ENCODE measurements at regions not wholly inside any gene's neighbourhood (a gene's known extent, or its start where the extent isn't known, plus 50 kb on each side); places are given as distances from the start of the nearest gene placed in this dataset.
"Not testable (repeated sequence)": the region's sequence is repeated elsewhere in the genome, so short reads cannot be mapped to it uniquely, and the experiment has no call there.

GRCh38 chr3:139173372-139174108 is 128.8 kb upstream of the PRR23C start:
- intact Hi-C loops (cut with micrococcal nuclease) = no loop called here
- Mint-ChIP-seq H3K27ac (no peak overlapping the region), H3K27me3 (ENCODE audit: low read depth) (peaks cover 26% of the 10 kb centered on the region), H3K9me3 (peaks cover 4% of the 10 kb centered on the region), H3K36me3 (ENCODE audit: low read depth) (no peaks in the 10 kb centered on the region), H3K4me1 (ENCODE audit: low read depth) (peaks cover 6% of the 10 kb centered on the region), H3K4me3 (ENCODE audit: low read depth) (no peak overlapping the region)
- DNase-seq (ENCODE audit: low spot score) = no peak

- Mint-ChIP-seq H3K4me3 (ENCODE audit: low read depth) (no peak overlapping the region), H3K36me3 (ENCODE audit: low read depth) (no peaks in the 10 kb centered on the region), H3K4me1 (ENCODE audit: low read depth) (no peaks in the 10 kb centered on the region), H3K9me3 (peaks cover 9% of the 10 kb centered on the region), H3K27me3 (ENCODE audit: low read depth) (peaks cover 16% of the 10 kb centered on the region), H3K27ac (no peak overlapping the region)
- DNase-seq (ENCODE audit: low spot score) = no peak
- intact Hi-C loops (cut with micrococcal nuclease) = no loop called here
Measured at GRCh38 chr3:139180489-139180888, 135.8 kb upstream of the PRR23C start.

DNA sequence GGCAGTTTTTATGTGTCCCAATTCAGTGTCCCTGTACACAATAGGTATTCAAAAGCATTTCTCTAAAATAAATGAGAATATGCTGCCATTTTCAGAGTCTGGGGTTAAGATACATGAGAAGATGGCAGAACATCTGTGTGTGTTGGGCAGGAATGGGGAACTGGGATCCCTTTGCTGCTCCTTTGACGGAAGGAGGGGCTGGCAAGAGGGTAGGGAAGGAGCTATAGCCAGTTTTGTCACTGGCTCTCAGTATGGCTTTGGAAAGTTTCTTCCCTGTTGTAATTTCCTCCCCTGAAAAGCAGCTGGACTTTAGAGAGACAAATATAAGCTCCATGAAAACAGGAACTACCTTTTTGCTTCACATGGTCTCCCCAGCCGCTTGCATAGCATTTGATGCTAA is 137.5 kb upstream of the PRR23C start:
- Mint-ChIP-seq H3K9me3 (peaks cover 9% of the 10 kb centered on the region), H3K36me3 (ENCODE audit: low read depth) (no peaks in the 10 kb centered on the region), H3K4me1 (ENCODE audit: low read depth) (no peaks in the 10 kb centered on the region), H3K4me3 (ENCODE audit: low read depth) (no peak overlapping the region), H3K27ac (no peak overlapping the region), H3K27me3 (ENCODE audit: low read depth) (peaks cover 8% of the 10 kb centered on the region)
- intact Hi-C loops (cut with micrococcal nuclease) = no loop called here
- DNase-seq (ENCODE audit: low spot score) = no peak

- H3K36me3 Mint-ChIP-seq (ENCODE audit: low read depth) = no peaks in the 10 kb centered on the region
Measured at GRCh38 chr3:139182598-139182997, 137.9 kb upstream of the PRR23C start.

GRCh38 chr3:139185527-139185926 is 140.8 kb upstream of the PRR23C start:
- peaks cover 4% of the 10 kb centered on the region for H3K9me3 Mint-ChIP-seq
- no peaks in the 10 kb centered on the region for H3K27me3 Mint-ChIP-seq (ENCODE audit: low read depth)
- DNase-seq (ENCODE audit: low spot score) = no peak
- H3K27ac Mint-ChIP-seq = no peak overlapping the region
- no peak overlapping the region for H3K4me3 Mint-ChIP-seq (ENCODE audit: low read depth)
- no peaks in the 10 kb centered on the region for H3K36me3 Mint-ChIP-seq (ENCODE audit: low read depth)
- H3K4me1 Mint-ChIP-seq (ENCODE audit: low read depth) = no peaks in the 10 kb centered on the region
- intact Hi-C loops (cut with micrococcal nuclease) = no loop called here

More at GRCh38 chr3:139182598-139182997, 137.9 kb upstream of the PRR23C start:
- intact Hi-C loops (cut with micrococcal nuclease) = no loop called here
- H3K4me3 Mint-ChIP-seq (ENCODE audit: low read depth) = no peak overlapping the region
- no peak overlapping the region for H3K27ac Mint-ChIP-seq
- no peak for DNase-seq (ENCODE audit: low spot score)
- H3K27me3 Mint-ChIP-seq (ENCODE audit: low read depth) = peaks cover 6% of the 10 kb centered on the region
- H3K4me1 Mint-ChIP-seq (ENCODE audit: low read depth) = no peaks in the 10 kb centered on the region
- peaks cover 9% of the 10 kb centered on the region for H3K9me3 Mint-ChIP-seq

- intact Hi-C loops (cut with micrococcal nuclease) = no loop called here
- no peaks in the 10 kb centered on the region for H3K27me3 Mint-ChIP-seq (ENCODE audit: low read depth)
- no peak overlapping the region for H3K4me3 Mint-ChIP-seq (ENCODE audit: low read depth)
- H3K36me3 Mint-ChIP-seq (ENCODE audit: low read depth) = no peaks in the 10 kb centered on the region
- DNase-seq (ENCODE audit: low spot score) = no peak
- no peak overlapping the region for H3K27ac Mint-ChIP-seq
- no peaks in the 10 kb centered on the region for H3K4me1 Mint-ChIP-seq (ENCODE audit: low read depth)
- no peaks in the 10 kb centered on the region for H3K9me3 Mint-ChIP-seq
Measured at GRCh38 chr3:139187154-139187553, 142.5 kb upstream of the PRR23C start.

DNA sequence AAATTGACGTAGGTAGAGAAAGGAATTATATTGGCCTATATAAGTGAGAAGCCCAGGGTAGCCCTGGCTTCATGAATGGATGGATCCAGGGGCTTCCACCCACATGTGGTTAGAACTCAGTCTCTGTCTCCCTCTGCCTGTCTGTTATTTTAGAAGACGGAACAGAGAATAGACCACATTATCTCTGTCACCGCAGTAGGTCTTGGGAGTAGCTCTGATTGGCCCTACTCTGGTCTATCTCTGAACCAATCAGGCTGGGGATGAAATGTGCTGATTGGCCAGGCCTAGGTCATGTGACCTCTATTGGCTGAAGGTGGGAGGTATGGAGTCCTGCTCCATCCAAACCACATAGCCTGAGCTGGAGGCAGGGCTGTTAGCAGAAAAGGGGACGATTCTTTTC is 143.0 kb upstream of the PRR23C start:
- Mint-ChIP-seq H3K4me3 (ENCODE audit: low read depth) (no peak overlapping the region), H3K27me3 (ENCODE audit: low read depth) (no peaks in the 10 kb centered on the region), H3K4me1 (ENCODE audit: low read depth) (no peaks in the 10 kb centered on the region), H3K36me3 (ENCODE audit: low read depth) (no peaks in the 10 kb centered on the region), H3K27ac (no peak overlapping the region), H3K9me3 (no peaks in the 10 kb centered on the region)
- intact Hi-C loops (cut with micrococcal nuclease) = no loop called here
- DNase-seq (ENCODE audit: low spot score) = no peak

DNA sequence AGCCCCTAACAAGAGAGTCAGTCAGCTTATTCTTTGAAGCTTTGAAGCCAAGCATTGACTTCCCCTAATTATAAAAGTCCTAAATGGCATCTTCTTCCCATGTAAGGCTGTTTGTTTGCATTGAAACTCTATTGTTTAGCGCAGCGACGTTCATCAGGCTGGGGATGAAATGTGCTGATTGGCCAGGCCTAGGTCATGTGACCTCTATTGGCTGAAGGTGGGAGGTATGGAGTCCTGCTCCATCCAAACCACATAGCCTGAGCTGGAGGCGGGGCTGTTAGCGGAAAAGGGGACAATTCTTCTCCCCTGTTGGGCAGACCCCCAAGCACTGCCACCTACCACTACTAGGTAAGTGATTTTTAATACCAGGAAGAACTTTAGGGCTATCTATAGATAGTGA is 145.3 kb upstream of the PRR23C start:
- Mint-ChIP-seq H3K27me3 (ENCODE audit: low read depth) (no peaks in the 10 kb centered on the region), H3K9me3 (no peaks in the 10 kb centered on the region), H3K4me3 (ENCODE audit: low read depth) (no peak overlapping the region), H3K4me1 (ENCODE audit: low read depth) (no peaks in the 10 kb centered on the region), H3K27ac (no peak overlapping the region), H3K36me3 (ENCODE audit: low read depth) (no peaks in the 10 kb centered on the region)
- DNase-seq (ENCODE audit: low spot score) = no peak
- intact Hi-C loops (cut with micrococcal nuclease) = no loop called here

GRCh38 chr3:139194421-139194820 is 149.4 kb upstream of the MRPS22 start:
- H3K27ac Mint-ChIP-seq; DNase-seq (ENCODE audit: low spot score): not testable (repeated sequence)

GRCh38 chr3:139196146-139196545 is 147.7 kb upstream of the MRPS22 start:
- H3K27ac Mint-ChIP-seq; H3K27me3 Mint-ChIP-seq (ENCODE audit: low read depth); intact Hi-C loops (cut with micrococcal nuclease); H3K9me3 Mint-ChIP-seq; DNase-seq (ENCODE audit: low spot score); H3K4me3 Mint-ChIP-seq (ENCODE audit: low read depth); H3K4me1 Mint-ChIP-seq (ENCODE audit: low read depth); H3K36me3 Mint-ChIP-seq (ENCODE audit: low read depth): not testable (repeated sequence)

More at GRCh38 chr3:139194421-139194820, 149.4 kb upstream of the MRPS22 start:
- H3K9me3 Mint-ChIP-seq; H3K4me1 Mint-ChIP-seq (ENCODE audit: low read depth); H3K36me3 Mint-ChIP-seq (ENCODE audit: low read depth); H3K27me3 Mint-ChIP-seq (ENCODE audit: low read depth); H3K4me3 Mint-ChIP-seq (ENCODE audit: low read depth); intact Hi-C loops (cut with micrococcal nuclease): not testable (repeated sequence)

DNA sequence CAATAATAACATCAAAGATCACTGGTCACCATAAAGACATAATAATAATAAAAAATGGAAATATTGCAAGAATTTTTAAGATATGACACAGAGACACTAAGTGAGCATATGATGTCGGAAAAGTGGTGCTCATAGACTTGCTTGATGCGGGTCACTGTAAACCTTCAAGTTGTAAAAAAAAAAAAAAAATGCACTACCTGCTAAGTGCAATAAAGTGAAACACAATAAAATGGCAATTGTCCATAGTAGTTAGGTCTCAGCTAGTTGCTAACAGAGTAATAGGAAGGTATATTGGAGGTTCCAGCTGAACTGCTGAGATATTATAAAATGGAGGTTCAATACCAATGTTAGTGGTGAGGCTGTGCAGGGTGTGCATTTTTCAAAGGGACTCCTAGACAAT is 146.6 kb upstream of the MRPS22 start:
- no peaks in the 10 kb centered on the region for H3K4me1 Mint-ChIP-seq (ENCODE audit: low read depth)
- no peak for DNase-seq (ENCODE audit: low spot score)
- H3K27ac Mint-ChIP-seq = no peak overlapping the region
- intact Hi-C loops (cut with micrococcal nuclease) = no loop called here
- peaks cover 9% of the 10 kb centered on the region for H3K9me3 Mint-ChIP-seq
- no peak overlapping the region for H3K4me3 Mint-ChIP-seq (ENCODE audit: low read depth)
- H3K27me3 Mint-ChIP-seq (ENCODE audit: low read depth) = no peaks in the 10 kb centered on the region
- no peaks in the 10 kb centered on the region for H3K36me3 Mint-ChIP-seq (ENCODE audit: low read depth)

DNA sequence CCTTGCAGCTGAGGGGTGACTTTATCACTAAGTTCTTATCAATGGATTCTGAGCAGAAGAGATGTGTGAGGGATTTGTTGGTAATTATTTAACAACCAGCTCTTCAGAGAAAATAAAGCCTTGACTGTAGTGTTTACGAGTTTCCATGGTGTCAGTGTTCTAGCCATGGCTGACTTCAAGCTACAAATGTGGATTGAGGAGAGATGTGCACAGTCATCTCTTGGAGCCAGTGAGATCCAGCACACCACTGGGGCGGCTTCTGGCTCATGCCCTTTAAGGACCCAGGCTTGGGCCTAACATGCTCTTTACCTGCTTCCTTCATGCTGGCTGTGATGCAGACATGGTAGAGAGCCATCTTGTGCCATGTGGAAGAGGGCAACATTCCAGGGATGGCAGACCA is 145.6 kb upstream of the MRPS22 start:
- Mint-ChIP-seq H3K27me3 (ENCODE audit: low read depth) (no peaks in the 10 kb centered on the region), H3K4me3 (ENCODE audit: low read depth) (no peak overlapping the region), H3K9me3 (peaks cover 9% of the 10 kb centered on the region), H3K4me1 (ENCODE audit: low read depth) (no peaks in the 10 kb centered on the region), H3K36me3 (ENCODE audit: low read depth) (no peaks in the 10 kb centered on the region), H3K27ac (no peak overlapping the region)
- no peak for DNase-seq (ENCODE audit: low spot score)
- intact Hi-C loops (cut with micrococcal nuclease) = no loop called here

DNA sequence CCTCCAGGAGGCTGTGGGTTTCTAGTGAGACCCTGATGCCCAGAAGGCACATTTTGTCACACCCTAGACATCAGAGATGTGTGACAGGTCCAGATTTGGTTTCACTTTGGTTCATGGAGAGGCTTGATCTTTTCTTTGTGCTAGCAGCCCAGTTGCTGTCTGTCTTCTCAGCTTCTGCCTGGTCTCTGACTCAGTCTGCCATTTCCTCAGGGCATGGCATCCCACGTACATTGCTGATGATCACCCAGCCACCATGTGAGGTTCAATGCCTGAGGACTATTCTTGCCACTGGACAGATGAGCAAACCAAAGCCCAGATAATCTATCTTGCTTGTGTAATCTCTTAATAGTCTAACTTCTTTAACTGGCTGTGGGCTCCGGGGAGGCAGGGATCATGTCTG is 144.9 kb upstream of the MRPS22 start:
- no peaks in the 10 kb centered on the region for H3K27me3 Mint-ChIP-seq (ENCODE audit: low read depth)
- H3K27ac Mint-ChIP-seq = no peak overlapping the region
- intact Hi-C loops (cut with micrococcal nuclease) = no loop called here
- DNase-seq (ENCODE audit: low spot score) = no peak
- H3K4me1 Mint-ChIP-seq (ENCODE audit: low read depth) = no peaks in the 10 kb centered on the region
- peaks cover 9% of the 10 kb centered on the region for H3K9me3 Mint-ChIP-seq
- H3K4me3 Mint-ChIP-seq (ENCODE audit: low read depth) = no peak overlapping the region
- H3K36me3 Mint-ChIP-seq (ENCODE audit: low read depth) = no peaks in the 10 kb centered on the region

All from activated T-helper 2 cell treated with anti-CD3 and anti-CD28 coated beads, Interferon-gamma antibody, Interleukin-2, Interleukin-4, amounts not matched to agents 10 μg/mL and 5 μg/mL and 100 μg/mL, durations not matched to agents 14 hours and 24 hours and 36 hours (primary cell).